A172 (cell line): ENCODE measurements at regions not wholly inside any gene's neighbourhood (a gene's known extent, or its start where the extent isn't known, plus 50 kb on each side); places are given as distances from the start of the nearest gene placed in this dataset.

ENCODE experiments used
- DNase-seq: peaks from one replicate; pipeline ENCODE4 v3.0.0-alpha.2; 2015; ENCODE audit warnings: low spot score

GRCh38 chr4:144465546-144465945, 180.4 kb upstream of the HHIP start:
- no peak for DNase-seq

GRCh38 chr4:144480068-144480467, 165.9 kb upstream of the HHIP start:
- no peak for DNase-seq

- no peak for DNase-seq
These were observed 156.1 kb upstream of the HHIP start for GRCh38 chr4:144489831-144490230.

- no peak for DNase-seq
These were observed 151.7 kb upstream of the HHIP start for GRCh38 chr4:144494280-144494679.

GRCh38 chr4:144495944-144496343, 150.0 kb upstream of the HHIP start:
- no peak for DNase-seq

GRCh38 chr4:144499777-144500176, 146.2 kb upstream of the HHIP start:
- DNase-seq = no peak

- DNase-seq = no peak
These were observed 144.7 kb upstream of the HHIP start for GRCh38 chr4:144501231-144501780.

GRCh38 chr4:144504883-144505282, 141.1 kb upstream of the HHIP start:
- no peak for DNase-seq

GRCh38 chr4:144507311-144508101, 138.4 kb upstream of the HHIP start:
- DNase-seq = no peak

- DNase-seq = no peak
These were observed 136.6 kb upstream of the HHIP start for GRCh38 chr4:144509088-144510015.

GRCh38 chr4:144514736-144515135, 131.2 kb upstream of the HHIP start:
- no peak for DNase-seq

- no peak for DNase-seq
These were observed 127.6 kb upstream of the HHIP start for GRCh38 chr4:144518181-144518895.

GRCh38 chr4:144531841-144532240, 114.1 kb upstream of the HHIP start:
- DNase-seq = no peak

- no peak for DNase-seq
These were observed 98.2 kb upstream of the HHIP start for GRCh38 chr4:144547678-144548298.

GRCh38 chr4:144556636-144557035, 89.3 kb upstream of the HHIP start:
- DNase-seq = no peak

GRCh38 chr4:144557404-144557803, 88.6 kb upstream of the HHIP start:
- DNase-seq = no peak

GRCh38 chr4:144562019-144562705, 83.8 kb upstream of the HHIP start:
- DNase-seq = no peak

- DNase-seq = peak; percentile 13
These were observed 81.6 kb upstream of the HHIP start for GRCh38 chr4:144564358-144564757.

- DNase-seq = no peak
These were observed 80.3 kb upstream of the HHIP start for GRCh38 chr4:144565527-144566195.

- no peak for DNase-seq
These were observed 73.3 kb upstream of the HHIP start for GRCh38 chr4:144572660-144573059.
